H1 (cell line): ENCODE measurements at regions not wholly inside any gene's neighbourhood (a gene's known extent, or its start where the extent isn't known, plus 50 kb on each side); places are given as distances from the start of the nearest gene placed in this dataset.

ENCODE experiments used
- CTCF ChIA-PET: fragments of 300-600 bp; sonication (Branson Sonifier 250); formaldehyde crosslinking; loops from one replicate; lab custom pipeline; 2021; ENCODE audit not compliant: partially characterized antibody; lab: Charles Lee
- POLR2A ChIA-PET: fragments of 300-600 bp; sonication (Branson Sonifier 250); formaldehyde crosslinking; loops from one replicate; lab custom pipeline; 2021; ENCODE audit warnings: inconsistent platforms; ENCODE audit not compliant: partially characterized antibody; lab: Charles Lee
- DNase-seq, 2 experiments: peaks; one replicate each; pipeline versions ENCODE4 v3.0.0 to v3.0.0-alpha.2; 2010 to 2022; ENCODE audit warnings: low spot score in 2 of 2, low read depth in 1 of 2, mixed read lengths in 1 of 2
- FAIRE-seq: peaks from 2 replicates; lab custom pipeline; 2011; peaks lifted over from hg19 to GRCh38; lab: Jason Lieb, UNC
- H2AFZ ChIP-seq: 2 replicates; pipeline ENCODE4 v1.8.1; 2012; ENCODE audit warnings: low read length, inconsistent platforms
- H2AK5ac ChIP-seq: 2 replicates; pipeline ENCODE4 v1.6.1; 2013; ENCODE audit warnings: low read depth, low read length
- H2BK120ac ChIP-seq: replicated peaks from 2 replicates; pipeline ENCODE3; 2013; ENCODE audit warnings: low read depth, low read length, inconsistent platforms
- H2BK12ac ChIP-seq: 2 replicates; pipeline ENCODE4 v1.6.1; 2013; ENCODE audit warnings: low read depth, low read length
- H2BK15ac ChIP-seq: 2 replicates; pipeline ENCODE4 v1.6.1; 2013; ENCODE audit warnings: low read length
- H2BK20ac ChIP-seq: 2 replicates; pipeline ENCODE4 v1.6.1; 2013; ENCODE audit warnings: low read length
- H2BK5ac ChIP-seq: 2 replicates; pipeline ENCODE4 v1.6.1; 2013; ENCODE audit warnings: low read depth, low read length
- H3K14ac ChIP-seq: 2 replicates; pipeline ENCODE4 v1.6.1; 2013; ENCODE audit warnings: inconsistent platforms; ENCODE audit not compliant: insufficient read length
- H3K18ac ChIP-seq: 2 replicates; pipeline ENCODE4 v1.6.1; 2013; ENCODE audit warnings: low read length; ENCODE audit errors: extremely low read depth
- H3K23ac ChIP-seq: 2 replicates; pipeline ENCODE4 v1.6.1; 2013; ENCODE audit warnings: inconsistent platforms; ENCODE audit not compliant: insufficient read length
- H3K23me2 ChIP-seq: 2 replicates; pipeline ENCODE4 v1.6.1; 2013; ENCODE audit warnings: low read depth, low read length
- H3K27ac ChIP-seq: 2 replicates; pipeline ENCODE4 v1.6.1; 2011; ENCODE audit warnings: low read depth, low read length, inconsistent platforms
- H3K27me3 ChIP-seq, 4 experiments: replicated peaks in 1 of 4; 1 replicate in 1 of 4; 2 replicates in 3 of 4; pipeline versions ENCODE4 v1.6.1 to v1.8.1; 2011 to 2013; ENCODE audit warnings: low read length in 3 of 4, mild to moderate bottlenecking in 3 of 4, inconsistent platforms in 2 of 4, mixed read lengths in 2 of 4, moderate library complexity in 1 of 4; ENCODE audit not compliant: control insufficient read depth in 3 of 4, insufficient read depth in 3 of 4; ENCODE audit errors: extremely low read depth in 1 of 4
- H3K36me3 ChIP-seq, 4 experiments: 2 replicates each; pipeline versions ENCODE4 v1.6.1 to v1.8.1; 2011 to 2013; ENCODE audit warnings: mild to moderate bottlenecking in 4 of 4, low read length in 3 of 4, moderate library complexity in 2 of 4, control low read depth in 1 of 4, inconsistent platforms in 1 of 4; ENCODE audit not compliant: insufficient read depth in 4 of 4, control insufficient read depth in 2 of 4
- H3K4ac ChIP-seq: replicated peaks from 2 replicates; pipeline ENCODE3; 2013; ENCODE audit warnings: low read length, low read depth, mixed read lengths, inconsistent platforms; ENCODE audit not compliant: insufficient read length
- H3K4me1 ChIP-seq, 4 experiments: replicated peaks in 1 of 4; 1 replicate in 1 of 4; 2 replicates in 3 of 4; pipeline versions ENCODE4 v1.6.1 to v1.8.1; 2011 to 2013; ENCODE audit warnings: low read length in 3 of 4, inconsistent platforms in 2 of 4, mixed read lengths in 1 of 4; ENCODE audit not compliant: insufficient read depth in 4 of 4, control insufficient read depth in 3 of 4
- H3K4me2 ChIP-seq, 2 experiments: 2 replicates each; pipeline versions ENCODE4 v1.6.1 to v1.8.1; 2011 to 2013; ENCODE audit warnings: low read depth in 2 of 2, low read length in 2 of 2, control low read depth in 1 of 2, inconsistent platforms in 1 of 2, mild to moderate bottlenecking in 1 of 2; ENCODE audit not compliant: insufficient read depth in 1 of 2
- H3K4me3 ChIP-seq, 4 experiments: fragments of 200-600, 300-600 bp in 1 of 4; sonication (generic), shearing (Covaris generic), sonication (Bioruptor Twin) in 1 of 4; 2 replicates each; pipeline versions ENCODE4 v1.5.1 to v1.8.1; 2011 to 2016; ENCODE audit warnings: low read length in 4 of 4, low read depth in 3 of 4, control low read depth in 2 of 4, inconsistent platforms in 2 of 4, mild to moderate bottlenecking in 2 of 4, mixed read lengths in 1 of 4, moderate library complexity in 1 of 4; ENCODE audit not compliant: insufficient read depth in 2 of 4; ENCODE audit errors: extremely low read depth in 1 of 4
- H3K56ac ChIP-seq: replicated peaks from 2 replicates; pipeline ENCODE3; 2013; ENCODE audit warnings: low read depth, mild to moderate bottlenecking, mixed read lengths, low read length, inconsistent platforms; ENCODE audit not compliant: insufficient read length
- H3K79me1 ChIP-seq: 2 replicates; pipeline ENCODE4 v1.6.1; 2013; ENCODE audit warnings: low read depth, low read length, control low read depth
- H3K79me2 ChIP-seq, 2 experiments: 2 replicates each; pipeline versions ENCODE4 v1.6.1 to v1.8.1; 2012 to 2013; ENCODE audit warnings: low read length in 2 of 2, mild to moderate bottlenecking in 2 of 2, inconsistent platforms in 1 of 2; ENCODE audit not compliant: insufficient read depth in 2 of 2, control insufficient read depth in 1 of 2
- H3K9ac ChIP-seq, 4 experiments: replicated peaks in 1 of 4; 1 replicate in 1 of 4; 2 replicates in 3 of 4; pipeline versions ENCODE4 v1.6.1 to v1.8.1; 2011 to 2013; ENCODE audit warnings: low read depth in 3 of 4, low read length in 3 of 4, control low read depth in 2 of 4, mild to moderate bottlenecking in 2 of 4, moderate library complexity in 2 of 4, inconsistent platforms in 1 of 4; ENCODE audit errors: extremely low read depth in 1 of 4
- H3K9me3 ChIP-seq, 2 experiments: 2 replicates each; pipeline versions ENCODE4 v1.6.1 to v1.8.1; 2012 to 2013; ENCODE audit warnings: mild to moderate bottlenecking in 2 of 2, moderate library complexity in 2 of 2, control low read depth in 1 of 2, inconsistent platforms in 1 of 2, low read depth in 1 of 2, low read length in 1 of 2, mixed read lengths in 1 of 2; ENCODE audit not compliant: insufficient read depth in 2 of 2
- H4K20me1 ChIP-seq, 2 experiments: replicated peaks in 1 of 2; 2 replicates each; pipeline versions ENCODE3 to v1.8.1; 2011 to 2013; ENCODE audit warnings: inconsistent platforms in 2 of 2, low read length in 2 of 2, mild to moderate bottlenecking in 1 of 2; ENCODE audit not compliant: insufficient read depth in 2 of 2, control insufficient read depth in 1 of 2
- H4K5ac ChIP-seq: 2 replicates; pipeline ENCODE4 v1.6.1; 2013; ENCODE audit warnings: low read length, low read depth, mixed read lengths, inconsistent platforms; ENCODE audit not compliant: insufficient read length
- H4K8ac ChIP-seq: 2 replicates; pipeline ENCODE4 v1.8.0; 2013; ENCODE audit warnings: mild to moderate bottlenecking, moderate library complexity, low read length, inconsistent platforms; ENCODE audit not compliant: insufficient read depth; ENCODE audit errors: extremely low read depth
- H4K91ac ChIP-seq: replicated peaks from 2 replicates; pipeline ENCODE3; 2013; ENCODE audit warnings: low read length, mixed read lengths, inconsistent platforms; ENCODE audit not compliant: insufficient read length
- BACH1 ChIP-seq: IDR thresholded peaks from 2 replicates; pipeline ENCODE4 v1.6.1; 2012; ENCODE audit warnings: low read length, improper control_type of control experiment
- BCL11A ChIP-seq, 2 experiments: IDR thresholded peaks; one replicate each; pipeline ENCODE4 v1.6.1; 2011; ENCODE audit warnings: low read depth in 2 of 2, low read length in 2 of 2, mild to moderate bottlenecking in 2 of 2
- BRCA1 ChIP-seq: IDR thresholded peaks from 2 replicates; pipeline ENCODE4 v1.6.1; 2012; ENCODE audit warnings: low read depth, low read length, improper control_type of control experiment
- CBX8 ChIP-seq: fragments of 300-800, 300-1000 bp; sonication (generic); IDR thresholded peaks from 2 replicates; pipeline ENCODE4 v1.7.1; 2016; ENCODE audit warnings: low read depth, low read length, borderline replicate concordance
- CREB1 ChIP-seq: IDR thresholded peaks from 2 replicates; pipeline ENCODE4 v1.6.1; 2012; ENCODE audit warnings: inconsistent platforms
- EGR1 ChIP-seq: IDR thresholded peaks from 2 replicates; pipeline ENCODE4 v1.6.1; 2011; ENCODE audit warnings: low read depth, low read length, borderline replicate concordance
- GABPA ChIP-seq: IDR thresholded peaks from 2 replicates; pipeline ENCODE4 v1.6.1; 2011; ENCODE audit warnings: mild to moderate bottlenecking, low read length, moderate library complexity, borderline replicate concordance; ENCODE audit not compliant: insufficient read depth
- GTF2F1 ChIP-seq: IDR thresholded peaks from 2 replicates; pipeline ENCODE4 v1.6.1; 2012; ENCODE audit warnings: low read depth, low read length, improper control_type of control experiment, borderline replicate concordance
- JUN ChIP-seq: IDR thresholded peaks from 2 replicates; pipeline ENCODE4 v1.6.1; 2011; ENCODE audit warnings: low read depth, mild to moderate bottlenecking, improper control_type of control experiment, low read length
- NRF1 ChIP-seq: IDR thresholded peaks from 2 replicates; pipeline ENCODE4 v1.6.1; 2011; ENCODE audit warnings: mild to moderate bottlenecking, low read depth, low read length, improper control_type of control experiment
- POLR2AphosphoS5 ChIP-seq: IDR thresholded peaks from 2 replicates; pipeline ENCODE4 v1.6.1; 2011; ENCODE audit warnings: low read depth, low read length
- RBBP5 ChIP-seq: IDR thresholded peaks from 2 replicates; pipeline ENCODE4 v1.7.1; 2012; ENCODE audit warnings: low read depth, mild to moderate bottlenecking, inconsistent platforms, low read length, moderate library complexity, borderline replicate concordance
- TAF1 ChIP-seq: IDR thresholded peaks from 2 replicates; pipeline ENCODE4 v1.6.1; 2011; ENCODE audit warnings: mild to moderate bottlenecking, low read depth, low read length
- TCF12 ChIP-seq: IDR thresholded peaks from 2 replicates; pipeline ENCODE4 v1.6.1; 2011; ENCODE audit warnings: low read depth, mild to moderate bottlenecking, low read length
- TEAD4 ChIP-seq: IDR thresholded peaks from 2 replicates; pipeline ENCODE4 v1.6.1; 2012; ENCODE audit warnings: low read depth, low read length, inconsistent platforms, mixed read lengths
- WGBS, 2 experiments: shearing (Covaris generic) in 1 of 2; methylation state at CpG; one replicate each; pipeline versions ENCODE4 v1.1.6 to v1.1.7; 2013 to 2015; ENCODE audit warnings: low lambda C conversion rate in 2 of 2, mixed read lengths in 2 of 2, inconsistent platforms in 1 of 2, low coverage in 1 of 2, missing lambda C conversion rate in 1 of 2; ENCODE audit not compliant: insufficient replicate concordance in 2 of 2, insufficient coverage in 1 of 2, insufficient read length in 1 of 2; ENCODE audit errors: extremely low coverage in 1 of 2, missing lambda C conversion rate in 1 of 2; 5-methylcytosine and 5-hydroxymethylcytosine counted together

DNA sequence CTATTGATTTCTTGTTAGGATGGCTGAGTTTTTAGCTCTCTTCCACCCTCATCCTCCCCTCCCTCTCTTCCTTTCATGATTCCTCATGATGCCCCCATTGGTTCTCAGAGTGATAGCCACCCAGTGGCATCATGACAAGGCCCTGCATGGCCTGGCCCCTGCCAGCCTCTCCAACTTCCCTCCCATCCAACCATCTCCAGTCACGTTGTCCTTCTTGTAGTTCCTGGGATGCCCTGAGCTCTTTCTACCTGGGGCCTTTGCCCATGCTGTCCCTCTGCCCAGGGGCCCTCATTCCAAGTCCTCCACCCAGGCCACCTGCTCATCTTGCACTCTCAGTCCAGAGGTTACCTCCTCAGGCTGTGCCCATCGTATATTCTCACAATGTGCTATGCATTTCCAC, 247.5 kb downstream of the TFCP2L1 start:
- Histone ChIP-seq H2AK5ac (no peak overlapping the region), H2BK15ac (no peak overlapping the region), H3K4me3 (no peak overlapping the region), H3K23ac (no peak overlapping the region), H3K14ac (no peak overlapping the region), H4K91ac (no peak overlapping the region), H2BK20ac (no peak overlapping the region), H4K8ac (no peak overlapping the region), H3K18ac (no peak overlapping the region), H3K27me3 (peaks cover 0 to 16% (median 7%) of the 10 kb centered on the region in 4 experiments; a peak in 6 of 7 replicates), H4K5ac (no peak overlapping the region), H4K20me1 (no peaks in the 10 kb centered on the region), H3K56ac (no peak overlapping the region), H3K36me3 (no peaks in the 10 kb centered on the region), H3K4me1 (peaks cover 0 to 3% (median 0%) of the 10 kb centered on the region in 4 experiments; a peak in 1 of 7 replicates), H3K79me2 (no peaks in the 10 kb centered on the region), H2BK120ac (no peak overlapping the region), H2BK5ac (no peak overlapping the region), H2AFZ (no peak overlapping the region), H3K9me3 (no peaks in the 10 kb centered on the region), H3K27ac (no peak overlapping the region), H2BK12ac (no peak overlapping the region), H3K23me2 (no peaks in the 10 kb centered on the region), H3K4me2 (no peak overlapping the region), H3K9ac (no peak overlapping the region), H3K79me1 (no peaks in the 10 kb centered on the region), H3K4ac (no peak overlapping the region)
- peak in 1 of 2 experiments; percentile 8 for DNase-seq
- CTCF ChIA-PET, result interaction anchor here (0.9 to 3.3 kb wide), 6 partner anchors 8 to 341 kb away, joined by 3 to 37 read pairs (median 6); no protein-coding TSS in a partner anchor
- POLR2A ChIA-PET, result interaction anchor here (2.9 kb wide), 1 partner anchor 37 kb away, joined by 13 read pairs; no protein-coding TSS in a partner anchor
- no peak for FAIRE-seq
- 88% methylated on average over 2 of the region's 2 CpGs; no CpG with 5 or more reads in 1 of the 2 experiments for WGBS, 2 experiments
- no peak for TF ChIP-seq CREB1
- no peak for TF ChIP-seq POLR2AphosphoS5
- no peak for TF ChIP-seq TAF1
- no peak for TF ChIP-seq TEAD4
- TF ChIP-seq TCF12, result no peak
- TF ChIP-seq BCL11A (IDR thresholded peaks at IDR 0.05; ENCODE audit: low read depth in 2 of 2, low read length in 2 of 2), result no peak
- TF ChIP-seq BRCA1, result no peak
- TF ChIP-seq NRF1, result no peak
- TF ChIP-seq JUN, result no peak
- TF ChIP-seq CBX8, result no peak
- no peak for TF ChIP-seq GTF2F1
- no peak for TF ChIP-seq BACH1
- TF ChIP-seq GABPA, result no peak
- no peak for TF ChIP-seq EGR1
- no peak for TF ChIP-seq RBBP5
